ENCODE measurements at regions not wholly inside any gene's neighbourhood (a gene's known extent, or its start where the extent isn't known, plus 50 kb on each side); places are given as distances from the start of the nearest gene placed in this dataset.

- DNase-seq (ENCODE audit: low read depth) = no peak
Observed at GRCh38 chr12:111011999-111012600, 91.7 kb upstream of the MYL2 start.

- DNase-seq (ENCODE audit: low read depth) = no peak
Observed at GRCh38 chr12:111010916-111011657, 90.7 kb upstream of the MYL2 start.

GRCh38 chr12:111010061-111010460, 89.7 kb upstream of the MYL2 start:
- no peak for DNase-seq (ENCODE audit: low read depth)

- no peak for DNase-seq (ENCODE audit: low read depth)
Observed at GRCh38 chr12:111006621-111007020, 86.2 kb upstream of the MYL2 start.

GRCh38 chr12:110998971-110999370, 78.6 kb upstream of the MYL2 start:
- DNase-seq (ENCODE audit: low read depth) = no peak

DNA sequence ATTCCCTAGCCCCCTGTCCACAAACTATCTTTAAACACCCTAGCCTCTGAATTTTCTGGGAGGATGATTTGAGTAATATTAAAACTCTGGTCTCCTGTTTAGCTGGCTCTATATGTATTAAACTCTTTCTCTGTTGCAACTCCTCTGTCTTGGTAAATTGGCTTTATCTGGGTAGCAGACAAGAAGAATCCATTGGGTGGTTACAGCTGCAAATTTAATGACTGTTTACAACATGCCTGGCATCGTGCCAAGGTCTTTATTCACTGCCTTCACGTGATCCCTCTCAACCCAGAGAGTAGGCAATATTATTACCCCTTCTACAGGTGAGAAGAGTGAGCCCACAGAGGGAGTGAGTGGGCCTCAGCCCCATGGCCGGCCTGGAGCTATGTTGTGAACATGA, 77.8 kb upstream of the MYL2 start:
- no peak for DNase-seq (ENCODE audit: low read depth)

DNA sequence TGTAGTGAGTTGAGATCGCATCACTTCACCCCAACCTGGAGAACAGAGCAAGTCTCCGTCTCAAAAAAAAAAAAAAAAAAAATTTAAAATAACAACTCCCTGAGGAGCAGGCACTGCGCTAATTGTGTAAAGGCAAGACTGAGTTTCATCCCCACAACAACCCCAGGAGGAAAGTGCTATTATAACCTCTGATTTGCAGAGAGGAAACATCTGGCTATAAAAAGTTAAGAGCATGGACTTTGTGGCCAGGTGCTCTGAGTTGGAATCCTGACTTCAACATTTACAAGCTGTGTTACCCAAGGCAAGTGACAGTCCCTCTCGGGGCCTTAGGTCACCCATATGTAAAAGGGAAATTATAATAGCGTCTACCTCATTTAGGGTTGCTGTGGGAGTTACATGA, 76.0 kb upstream of the MYL2 start:
- no peak for DNase-seq (ENCODE audit: low read depth)

DNA sequence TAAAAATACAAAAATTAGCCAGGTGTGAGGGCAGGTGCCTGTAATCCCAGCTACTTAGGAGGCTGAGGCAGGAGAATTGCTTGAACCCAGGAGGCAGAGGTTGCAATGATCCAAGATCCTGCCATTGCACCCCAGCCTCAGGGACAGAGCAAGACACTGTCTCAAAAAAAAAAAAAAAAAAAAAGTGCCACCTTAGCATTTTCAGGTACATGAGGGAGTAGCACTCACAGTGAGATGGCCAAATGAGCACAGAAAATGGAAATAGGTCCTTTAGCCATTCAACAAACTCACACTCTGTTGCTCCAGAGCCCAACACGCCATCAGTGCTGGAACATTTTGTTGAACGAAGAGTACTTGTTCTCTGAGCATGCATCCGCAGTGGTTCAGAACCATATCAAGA, 75.2 kb upstream of the MYL2 start:
- DNase-seq (ENCODE audit: low read depth) = no peak

DNA sequence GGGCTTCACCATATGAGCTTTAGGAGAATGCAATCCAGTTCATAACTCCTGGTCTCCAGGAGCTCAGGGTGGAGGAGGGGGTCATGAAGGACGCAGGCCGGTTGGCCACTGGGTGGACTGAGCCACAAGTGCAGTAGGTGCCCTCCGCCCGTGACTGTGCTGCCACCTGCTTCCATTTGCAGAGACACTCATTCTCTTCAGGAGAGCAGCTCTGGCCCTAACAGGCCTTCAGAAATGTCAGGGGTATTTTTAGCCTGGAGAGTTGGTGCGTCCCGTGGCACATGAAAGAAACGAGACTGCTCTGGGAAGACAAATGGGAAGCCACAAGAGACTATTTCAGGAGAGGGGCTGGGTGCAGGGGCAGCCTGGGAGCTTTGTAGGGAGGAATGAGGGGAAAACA, 74.6 kb upstream of the MYL2 start:
- no peak for DNase-seq (ENCODE audit: low read depth)

DNA sequence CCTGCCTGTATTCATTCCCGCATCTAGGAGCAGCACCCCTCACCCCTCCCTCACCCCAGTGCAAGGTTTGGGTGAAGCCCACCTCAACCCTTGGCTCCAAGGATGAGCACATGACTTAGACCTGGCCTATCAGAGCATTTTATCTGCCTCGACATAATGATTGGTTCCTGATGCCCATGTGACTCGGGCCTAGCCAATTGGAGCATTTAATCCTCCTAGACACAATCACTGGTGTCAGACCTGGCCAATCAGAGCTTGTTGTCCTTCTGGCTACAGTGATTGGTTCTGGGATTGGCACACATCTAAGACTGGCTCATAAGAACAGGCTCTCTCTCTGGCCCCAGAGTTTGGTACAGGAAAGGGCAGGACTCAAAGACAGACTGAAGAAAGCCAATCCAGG, 73.1 kb upstream of the MYL2 start:
- DNase-seq (ENCODE audit: low read depth) = no peak

DNA sequence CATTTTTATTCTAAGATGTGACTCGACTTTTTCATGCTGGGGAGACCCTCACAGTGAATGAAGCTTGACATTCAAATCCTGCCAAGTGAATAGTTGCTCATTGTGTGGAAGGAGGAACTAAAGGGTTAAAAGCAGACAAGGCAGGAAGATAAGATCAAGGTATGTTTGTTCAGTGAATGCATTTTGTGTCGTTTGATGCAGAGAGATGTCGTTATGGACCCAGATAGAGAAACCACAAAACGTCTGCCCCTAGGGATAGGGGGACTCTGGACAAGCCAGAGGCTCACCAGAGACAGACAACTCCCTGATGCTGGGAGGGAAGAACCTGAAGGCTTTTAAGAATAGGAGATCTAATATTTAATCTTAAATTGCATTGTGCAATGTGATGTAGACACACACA, 72.5 kb upstream of the MYL2 start:
- DNase-seq (ENCODE audit: low read depth) = no peak

GRCh38 chr12:110983811-110984210, 63.4 kb upstream of the MYL2 start:
- no peak for DNase-seq (ENCODE audit: low read depth)

GRCh38 chr12:110972866-110973265, 52.5 kb upstream of the MYL2 start:
- no peak for DNase-seq (ENCODE audit: low read depth)

GRCh38 chr12:110971936-110972335, 51.6 kb upstream of the MYL2 start:
- DNase-seq (ENCODE audit: low read depth) = no peak

- no peak for DNase-seq (ENCODE audit: low read depth)
Observed at GRCh38 chr12:110971189-110971920, 51.0 kb upstream of the MYL2 start.
